SK-N-SH (cell line): ENCODE measurements at regions not wholly inside any gene's neighbourhood (a gene's known extent, or its start where the extent isn't known, plus 50 kb on each side); places are given as distances from the start of the nearest gene placed in this dataset.

Experiments
- CTCF ChIA-PET: fragments of 300-600, 350-600 bp; formaldehyde crosslinking; extraction: SDS; loops from one replicate; lab custom pipeline; 2021; lab: Yijun Ruan, JAX
- POLR2A ChIA-PET: fragments of 350-600 bp; sonication (Branson Sonifier 250); formaldehyde crosslinking; extraction: SDS; loops from one replicate; lab custom pipeline; 2020; ENCODE audit warnings: antibody characterized with exemption, inconsistent platforms; lab: Yijun Ruan, JAX
- DNase-seq: peaks from one replicate; pipeline ENCODE4 v3.0.0; 2012
- H2AFZ ChIP-seq: fragments of 200-600 bp; sonication (generic); 2 replicates; pipeline ENCODE4 v1.8.1; 2016; ENCODE audit warnings: antibody characterized with exemption, mild to moderate bottlenecking, low read depth
- H3F3A ChIP-seq: fragments of 200-600 bp; sonication (generic); replicated peaks from 2 replicates; pipeline ENCODE3; 2016; ENCODE audit warnings: antibody characterized with exemption, mild to moderate bottlenecking; ENCODE audit not compliant: insufficient read depth
- H3K27ac ChIP-seq, 2 experiments: fragments of 200-500 bp in 1 of 2; fragments of 200-600 bp in 1 of 2; sonication (Bioruptor generic) in 1 of 2; sonication (generic), shearing (Covaris generic) in 1 of 2; 2 replicates each; pipeline versions ENCODE4 v1.5.1 to v1.6.1; 2014 to 2016; ENCODE audit warnings: low read depth in 2 of 2, inconsistent platforms in 1 of 2, low read length in 1 of 2, mild to moderate bottlenecking in 1 of 2, mixed read lengths in 1 of 2
- H3K27me3 ChIP-seq: fragments of 200-600 bp; sonication (generic), shearing (Covaris generic); 2 replicates; pipeline ENCODE4 v1.6.1; 2016; ENCODE audit warnings: mixed run types; ENCODE audit not compliant: insufficient read depth
- H3K36me3 ChIP-seq, 2 experiments: fragments of 200-500 bp in 1 of 2; fragments of 200-600 bp in 1 of 2; sonication (Bioruptor generic) in 1 of 2; sonication (generic) in 1 of 2; replicated peaks in 1 of 2; 2 replicates each; pipeline versions ENCODE3 to v1.5.1; 2014 to 2016; ENCODE audit warnings: low read length in 1 of 2, mild to moderate bottlenecking in 1 of 2; ENCODE audit not compliant: insufficient read depth in 2 of 2, control insufficient read depth in 1 of 2
- H3K4me1 ChIP-seq, 2 experiments: fragments of 200-500 bp in 1 of 2; fragments of 200-600 bp in 1 of 2; sonication (Bioruptor generic) in 1 of 2; sonication (generic), shearing (Covaris generic) in 1 of 2; 2 replicates each; pipeline versions ENCODE4 v1.5.1 to v1.6.1; 2014 to 2016; ENCODE audit warnings: low read depth in 1 of 2, low read length in 1 of 2, mixed run types in 1 of 2; ENCODE audit not compliant: insufficient read depth in 2 of 2, control insufficient read depth in 1 of 2
- H3K4me2 ChIP-seq: fragments of 200-600 bp; sonication (generic), shearing (Covaris generic); 2 replicates; pipeline ENCODE4 v1.6.1; 2017; ENCODE audit warnings: mixed run types
- H3K4me3 ChIP-seq, 2 experiments: fragments of 200-500 bp in 1 of 2; fragments of 200-600 bp in 1 of 2; sonication (Bioruptor generic) in 1 of 2; sonication (generic), shearing (Covaris generic) in 1 of 2; 2 replicates each; pipeline versions ENCODE4 v1.5.1 to v1.8.1; 2014 to 2016; ENCODE audit warnings: low read depth in 2 of 2, inconsistent platforms in 1 of 2, low read length in 1 of 2, mild to moderate bottlenecking in 1 of 2, mixed read lengths in 1 of 2, moderate library complexity in 1 of 2
- H3K79me2 ChIP-seq: fragments of 200-600 bp; sonication (generic); 2 replicates; pipeline ENCODE4 v1.8.1; 2017; ENCODE audit warnings: mild to moderate bottlenecking; ENCODE audit not compliant: insufficient read depth
- H3K9ac ChIP-seq: fragments of 200-600 bp; sonication (generic); 2 replicates; pipeline ENCODE4 v1.6.1; 2017; ENCODE audit warnings: mixed run types
- H3K9me2 ChIP-seq: fragments of 200-600 bp; sonication (generic); 2 replicates; pipeline ENCODE4 v1.6.1; 2017; ENCODE audit warnings: mixed run types
- H3K9me3 ChIP-seq: fragments of 200-600 bp; sonication (generic); 2 replicates; pipeline ENCODE4 v1.6.1; 2017; ENCODE audit warnings: mixed run types, mild to moderate bottlenecking, moderate library complexity
- H4K20me1 ChIP-seq: fragments of 200-600 bp; sonication (generic); 2 replicates; pipeline ENCODE4 v1.6.1; 2017; ENCODE audit warnings: mild to moderate bottlenecking, mixed run types; ENCODE audit not compliant: insufficient read depth
- EZH2phosphoT487 ChIP-seq: fragments of 200-600 bp; sonication (generic); IDR thresholded peaks from 2 replicates; pipeline ENCODE4 v1.6.1; 2017; ENCODE audit warnings: low read depth, mixed run types, mild to moderate bottlenecking, antibody characterized with exemption, moderate library complexity, borderline replicate concordance
- FOXJ3 ChIP-seq: sonication (generic); formaldehyde crosslinking; IDR thresholded peaks from 2 replicates; pipeline ENCODE4 v1.5.1; 2020; ENCODE audit warnings: mild to moderate bottlenecking, missing genetic modification reagents
- FOXM1 ChIP-seq: IDR thresholded peaks from 2 replicates; pipeline ENCODE4 v1.4.0; 2012; ENCODE audit warnings: low read depth, mild to moderate bottlenecking
- GABPA ChIP-seq: IDR thresholded peaks from 2 replicates; pipeline ENCODE4 v1.4.0; 2012; ENCODE audit warnings: low read depth, mild to moderate bottlenecking
- IRF3 ChIP-seq: fragments of 150-350 bp; IDR thresholded peaks from 2 replicates; pipeline ENCODE4 v1.6.1; 2016; ENCODE audit warnings: mild to moderate bottlenecking, low read depth, low read length
- MAX ChIP-seq: IDR thresholded peaks from 2 replicates; pipeline ENCODE4 v1.4.0; 2012; ENCODE audit warnings: low read depth
- POLR2AphosphoS5 ChIP-seq: IDR thresholded peaks from 2 replicates; pipeline ENCODE4 v1.6.1; 2012; ENCODE audit warnings: low read depth, low read length
- REST ChIP-seq: IDR thresholded peaks from 2 replicates; pipeline ENCODE4 v1.6.1; 2012; ENCODE audit warnings: mild to moderate bottlenecking, low read depth, low read length, moderate library complexity
- SIN3A ChIP-seq: IDR thresholded peaks from 2 replicates; pipeline ENCODE4 v1.6.1; 2012; ENCODE audit warnings: low read depth, mild to moderate bottlenecking, low read length, moderate library complexity, borderline replicate concordance
- SMC3 ChIP-seq: IDR thresholded peaks from 2 replicates; pipeline ENCODE4 v1.6.1; 2012; ENCODE audit warnings: low read depth, low read length, improper control_type of control experiment
- TCF12 ChIP-seq: IDR thresholded peaks from 2 replicates; pipeline ENCODE4 v1.4.0; 2012
- ZBTB33 ChIP-seq: IDR thresholded peaks from 2 replicates; pipeline ENCODE4 v1.4.0; 2012; ENCODE audit warnings: low read depth, borderline replicate concordance
- WGBS: methylation state at CpG from one replicate; pipeline ENCODE4 v1.1.6; 2017; ENCODE audit warnings: low lambda C conversion rate; 5-methylcytosine and 5-hydroxymethylcytosine counted together

- H3K79me2 ChIP-seq, result no peaks in the 10 kb centered on the region
- no peak overlapping the region for H3K4me3 ChIP-seq
- H3K4me1 ChIP-seq, result no peaks in the 10 kb centered on the region
- H2AFZ ChIP-seq, result no peak overlapping the region
- ChIA-PET CTCF (interaction anchor here (1.1 kb wide), 1 partner anchor 58 kb away, joined by 3 read pairs; no protein-coding TSS in a partner anchor), POLR2A (no interaction called here)
- no peaks in the 10 kb centered on the region for H3K9me3 ChIP-seq
- no peaks in the 10 kb centered on the region for H3F3A ChIP-seq
- H3K4me2 ChIP-seq, result no peak overlapping the region
- no peaks in the 10 kb centered on the region for H3K9me2 ChIP-seq
- no peaks in the 10 kb centered on the region for H3K27me3 ChIP-seq
- whole genome bisulfite sequencing, result 7% methylated on average over 4 of the region's 4 CpGs
- no peaks in the 10 kb centered on the region for H3K36me3 ChIP-seq
- H3K9ac ChIP-seq, result no peak overlapping the region
- TF ChIP-seq POLR2AphosphoS5 (no peak), FOXM1 (no peak), ZBTB33 (no peak), GABPA (no peak), FOXJ3 (CRISPR knock-in tag) (no peak), EZH2phosphoT487 (no peak), SIN3A (no peak), TCF12 (no peak), SMC3 (no peak), REST (no peak), MAX (no peak), IRF3 (no peak)
- H4K20me1 ChIP-seq, result no peaks in the 10 kb centered on the region
- H3K27ac ChIP-seq, result no peak overlapping the region
- no peak for DNase-seq
These were observed 246.0 kb downstream of the HAPSTR1 start for GRCh38 chr16:9337308-9338032.
